ENCODE measurements at regions not wholly inside any gene's neighbourhood (a gene's known extent, or its start where the extent isn't known, plus 50 kb on each side); places are given as distances from the start of the nearest gene placed in this dataset.
"Not testable (repeated sequence)": the region's sequence is repeated elsewhere in the genome, so short reads cannot be mapped to it uniquely, and the experiment has no call there.

DNA sequence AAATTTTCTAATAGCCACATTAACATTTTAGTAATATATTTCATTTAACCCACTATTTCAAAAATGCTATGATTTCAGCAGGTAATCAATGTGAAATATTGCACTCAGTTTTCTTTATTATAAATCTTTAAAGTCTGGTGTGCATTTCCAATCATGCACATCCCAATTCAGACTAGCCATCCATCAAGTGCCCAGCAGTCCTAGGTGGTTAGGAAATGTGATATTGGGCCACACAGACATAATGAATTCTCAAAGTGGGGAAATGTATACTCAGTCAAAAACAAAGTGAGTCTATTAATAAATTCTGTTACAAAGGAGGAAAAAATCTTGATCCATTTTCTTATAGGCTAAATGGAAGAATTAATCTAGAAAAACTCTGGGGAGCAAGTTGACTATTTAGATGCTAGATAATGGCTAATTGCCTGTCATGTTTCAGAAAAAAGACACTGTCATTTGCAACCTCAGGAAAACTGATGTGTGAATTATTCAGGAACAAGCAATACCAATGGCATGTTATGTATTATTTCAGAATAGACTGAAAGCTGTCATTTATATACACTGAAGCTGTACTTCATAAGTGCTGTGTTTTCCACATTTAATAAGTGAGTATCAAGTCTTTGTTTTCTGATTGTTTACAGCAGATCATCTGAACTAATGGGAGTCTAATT lies 629.1 kb upstream of the ADARB2 start:
- no peak for ATAC-seq
- POLR2A ChIA-PET = no interaction called here
- no peak for DNase-seq
- CTCF ChIA-PET = no interaction called here
- intact Hi-C loops (cut with DNase I, micrococcal nuclease) = no loop called here
- Mint-ChIP-seq H3K27me3 (peaks cover 6% of the 10 kb centered on the region), H3K36me3 (ENCODE audit: low read depth) (no peaks in the 10 kb centered on the region), H3K4me3 (no peak overlapping the region), H3K27ac (no peak overlapping the region), H3K9me3 (ENCODE audit: low read depth) (peaks cover 9% of the 10 kb centered on the region), H3K4me1 (no peaks in the 10 kb centered on the region)

DNA sequence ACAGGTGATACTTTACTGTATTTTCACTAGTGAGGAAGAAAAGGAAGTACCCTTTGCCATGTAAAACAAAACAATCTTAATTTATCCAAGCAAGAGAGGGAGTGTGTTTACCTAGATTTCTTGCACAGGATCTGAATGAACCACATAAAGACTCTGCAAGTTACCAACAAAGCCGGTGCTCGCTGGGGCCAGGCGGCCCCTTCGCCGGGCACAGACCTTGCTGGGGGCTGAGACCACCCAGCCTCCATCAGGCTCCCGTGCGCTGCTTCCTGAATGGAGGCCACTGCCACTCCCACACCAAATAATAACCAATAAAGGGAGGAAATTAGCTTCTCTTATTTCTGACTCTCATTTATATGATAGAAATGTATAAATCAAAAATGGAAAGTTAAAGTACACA lies 625.0 kb upstream of the ADARB2 start:
- DNase-seq = no peak
- H3K36me3 Mint-ChIP-seq (ENCODE audit: low read depth) = no peaks in the 10 kb centered on the region
- ATAC-seq = no peak
- no peak overlapping the region for H3K4me3 Mint-ChIP-seq
- peaks cover 3% of the 10 kb centered on the region for H3K27me3 Mint-ChIP-seq
- H3K4me1 Mint-ChIP-seq = no peaks in the 10 kb centered on the region
- no peaks in the 10 kb centered on the region for H3K9me3 Mint-ChIP-seq (ENCODE audit: low read depth)
- POLR2A ChIA-PET = no interaction called here
- intact Hi-C loops (cut with DNase I, micrococcal nuclease) = no loop called here
- H3K27ac Mint-ChIP-seq = no peak overlapping the region
- CTCF ChIA-PET = no interaction called here

DNA sequence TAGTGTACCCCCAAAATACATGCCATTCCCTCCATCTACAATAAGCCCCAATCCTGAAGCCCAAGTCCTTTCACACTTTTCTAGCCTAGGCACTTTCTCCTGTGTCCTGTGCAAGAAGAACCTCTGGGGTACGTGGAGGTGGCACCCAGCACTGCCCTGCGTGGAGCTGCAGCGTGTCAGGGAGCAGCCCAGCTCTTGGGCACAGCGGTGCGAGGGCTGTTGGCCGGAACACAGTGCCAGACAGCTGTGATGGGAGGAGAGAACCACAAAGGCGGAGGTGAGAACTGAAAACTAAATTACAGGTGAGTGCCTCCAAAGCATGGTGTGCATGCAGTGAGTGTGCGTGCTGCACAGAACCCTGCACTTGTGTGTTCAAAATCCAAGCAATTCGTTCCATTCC lies 621.3 kb upstream of the ADARB2 start:
- intact Hi-C loops (cut with DNase I, micrococcal nuclease) = no loop called here
- POLR2A ChIA-PET = no interaction called here
- no peak for ATAC-seq
- H3K27me3 Mint-ChIP-seq = peaks cover 9% of the 10 kb centered on the region
- no peaks in the 10 kb centered on the region for H3K36me3 Mint-ChIP-seq (ENCODE audit: low read depth)
- H3K9me3 Mint-ChIP-seq (ENCODE audit: low read depth) = no peaks in the 10 kb centered on the region
- no peaks in the 10 kb centered on the region for H3K4me1 Mint-ChIP-seq
- DNase-seq = no peak
- no peak overlapping the region for H3K4me3 Mint-ChIP-seq
- no peak overlapping the region for H3K27ac Mint-ChIP-seq
- CTCF ChIA-PET = no interaction called here

DNA sequence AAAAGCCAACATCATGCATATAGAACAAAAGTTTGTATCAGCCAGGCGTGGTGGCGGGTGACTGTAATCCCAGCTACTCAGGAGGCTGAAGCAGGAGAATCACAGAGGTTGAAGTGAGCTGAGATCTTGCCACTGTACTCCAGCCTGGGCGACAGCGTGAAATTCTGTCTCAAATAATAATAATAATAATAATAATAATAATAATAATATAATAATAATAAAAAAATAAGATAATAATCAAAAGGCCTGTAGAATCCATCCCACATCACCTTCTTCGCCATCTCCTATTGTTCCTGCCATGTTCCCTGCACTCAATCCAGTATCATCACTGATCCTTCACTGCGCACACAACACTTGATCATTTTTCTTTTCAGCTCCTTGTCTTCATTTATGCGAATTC lies 619.3 kb upstream of the ADARB2 start:
- no peaks in the 10 kb centered on the region for H3K4me1 Mint-ChIP-seq
- H3K36me3 Mint-ChIP-seq (ENCODE audit: low read depth) = no peaks in the 10 kb centered on the region
- intact Hi-C loops (cut with DNase I, micrococcal nuclease) = no loop called here
- no peak overlapping the region for H3K27ac Mint-ChIP-seq
- CTCF ChIA-PET = no interaction called here
- peaks cover 9% of the 10 kb centered on the region for H3K27me3 Mint-ChIP-seq
- no peaks in the 10 kb centered on the region for H3K9me3 Mint-ChIP-seq (ENCODE audit: low read depth)
- ATAC-seq = no peak
- POLR2A ChIA-PET = no interaction called here
- no peak for DNase-seq
- H3K4me3 Mint-ChIP-seq = no peak overlapping the region

DNA sequence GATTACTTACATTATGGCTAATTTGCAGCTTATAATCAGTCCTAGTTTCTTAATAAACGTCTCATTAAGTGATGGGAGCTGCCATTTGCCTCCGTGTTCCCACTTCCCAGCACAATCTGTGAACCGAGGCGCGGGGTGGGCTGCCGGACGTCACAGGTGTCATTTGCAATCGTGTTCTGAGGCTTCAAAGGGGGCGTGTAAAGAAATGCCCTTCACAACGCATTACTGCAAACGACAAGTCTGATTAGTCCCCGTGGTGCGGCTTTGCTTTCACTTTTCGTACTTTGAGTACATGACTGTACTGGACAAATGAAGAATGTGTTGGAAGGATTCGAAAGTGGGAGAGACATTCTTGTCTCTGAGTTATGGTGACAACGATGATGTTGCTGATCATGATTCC lies 614.2 kb upstream of the ADARB2 start:
- Mint-ChIP-seq H3K4me1 (no peaks in the 10 kb centered on the region), H3K36me3 (ENCODE audit: low read depth) (no peaks in the 10 kb centered on the region), H3K27ac (no peak overlapping the region), H3K27me3 (peaks cover 9% of the 10 kb centered on the region), H3K9me3 (ENCODE audit: low read depth) (no peaks in the 10 kb centered on the region), H3K4me3 (no peak overlapping the region)
- ChIA-PET CTCF (interaction anchor here (1.0 kb wide), 1 partner anchor 12 kb away, joined by 3 read pairs; no protein-coding TSS in a partner anchor), POLR2A (no interaction called here)
- DNase-seq (no peak), ATAC-seq (no peak)
- intact Hi-C loops (cut with DNase I, micrococcal nuclease) = no loop called here

DNA sequence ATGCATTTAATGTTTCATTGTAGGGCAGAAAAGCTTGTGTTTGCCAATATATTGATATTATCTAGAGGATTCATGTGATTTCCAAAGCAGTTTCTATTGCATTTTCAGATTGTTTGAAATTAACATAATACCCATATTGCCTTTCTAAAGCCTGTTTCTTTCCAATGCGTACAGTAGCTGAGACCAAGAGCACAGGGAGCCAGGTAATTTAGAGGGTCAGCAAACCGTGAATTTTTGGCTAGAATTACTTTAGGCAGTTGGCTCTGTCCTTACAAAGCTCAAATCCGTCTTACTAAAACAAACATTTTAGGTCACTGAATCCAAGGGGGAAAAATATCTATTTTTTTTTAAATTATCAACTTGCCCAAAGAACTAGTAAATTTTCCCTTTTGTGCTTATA lies 604.9 kb upstream of the ADARB2 start:
- H3K4me3 Mint-ChIP-seq = no peak overlapping the region
- DNase-seq (no peak), ATAC-seq (no peak)
- no peaks in the 10 kb centered on the region for H3K4me1 Mint-ChIP-seq
- H3K36me3 Mint-ChIP-seq (ENCODE audit: low read depth) = no peaks in the 10 kb centered on the region
- ChIA-PET CTCF (interaction anchor here (0.6 kb wide), 1 partner anchor 482 kb away, joined by 3 read pairs; no protein-coding TSS in a partner anchor), POLR2A (no interaction called here)
- intact Hi-C loops (cut with DNase I, micrococcal nuclease) = no loop called here
- H3K9me3 Mint-ChIP-seq (ENCODE audit: low read depth) = no peaks in the 10 kb centered on the region
- peaks cover 5% of the 10 kb centered on the region for H3K27me3 Mint-ChIP-seq
- no peak overlapping the region for H3K27ac Mint-ChIP-seq

DNA sequence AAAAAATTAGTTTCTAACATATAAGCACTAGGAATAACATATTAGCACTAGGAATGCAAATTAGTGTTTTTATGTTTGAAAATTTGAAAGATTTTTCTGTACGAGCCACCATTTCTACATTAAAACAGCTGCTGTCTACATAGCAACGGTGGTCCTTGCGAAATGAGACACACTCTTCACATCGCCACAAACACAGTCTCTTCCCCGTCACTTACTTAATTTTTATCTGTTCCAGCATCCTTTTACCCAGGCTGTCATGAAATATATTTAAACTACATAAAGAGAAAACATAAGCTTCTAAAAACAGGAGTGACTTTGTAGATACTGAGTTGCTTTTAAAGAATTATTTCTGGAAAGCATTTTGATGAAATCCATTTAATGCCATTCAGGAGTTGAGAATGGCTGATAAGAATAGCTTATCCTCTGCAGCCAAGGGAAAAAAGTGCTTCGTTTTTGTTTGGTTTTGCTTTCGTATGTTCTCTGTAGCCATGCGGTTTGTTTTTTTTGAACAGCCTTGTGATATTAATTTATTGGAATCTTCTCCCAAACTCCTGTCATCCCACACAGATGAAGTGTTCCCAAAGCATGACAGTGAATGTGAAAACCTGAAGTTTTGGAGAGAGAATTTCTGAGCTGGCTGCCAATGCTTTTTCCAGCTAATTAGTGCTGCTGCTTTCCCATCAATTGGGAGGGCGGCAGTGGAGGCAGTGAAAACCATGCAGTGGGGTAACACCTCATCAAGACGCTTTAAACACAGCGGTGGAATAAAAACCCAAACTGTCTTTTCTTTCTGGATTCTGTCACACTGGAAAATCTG lies 603.7 kb upstream of the ADARB2 start:
- no peaks in the 10 kb centered on the region for H3K4me1 Mint-ChIP-seq
- H3K4me3 Mint-ChIP-seq = no peak overlapping the region
- DNase-seq (no peak), ATAC-seq (no peak)
- peaks cover 2% of the 10 kb centered on the region for H3K27me3 Mint-ChIP-seq
- intact Hi-C loops (cut with DNase I, micrococcal nuclease) = no loop called here
- no peaks in the 10 kb centered on the region for H3K9me3 Mint-ChIP-seq (ENCODE audit: low read depth)
- H3K36me3 Mint-ChIP-seq (ENCODE audit: low read depth) = no peaks in the 10 kb centered on the region
- no peak overlapping the region for H3K27ac Mint-ChIP-seq
- ChIA-PET POLR2A (no interaction called here), CTCF (no interaction called here)

DNA sequence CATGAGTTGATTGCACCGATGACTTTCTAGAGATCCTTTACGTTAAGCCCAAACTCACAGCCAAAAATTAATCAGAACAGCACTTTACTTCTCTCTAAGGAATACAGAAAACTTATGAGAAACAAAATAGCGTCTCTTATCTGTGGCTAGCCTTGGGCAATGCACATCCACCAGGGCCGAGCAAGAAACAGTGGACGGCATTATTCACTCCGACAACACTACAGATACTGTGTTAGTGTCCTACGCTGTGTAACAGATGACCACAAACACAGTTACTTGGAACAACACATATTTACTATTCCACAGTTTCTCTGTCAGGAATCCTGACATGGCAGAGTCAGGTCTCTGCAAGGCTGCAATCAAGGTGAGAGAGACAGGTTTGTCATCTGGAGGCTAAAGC lies 598.3 kb upstream of the ADARB2 start:
- no peaks in the 10 kb centered on the region for H3K27me3 Mint-ChIP-seq
- intact Hi-C loops (cut with DNase I, micrococcal nuclease) = no loop called here
- CTCF ChIA-PET = interaction anchor here (0.6 to 0.8 kb wide), 2 partner anchors 20 to 591 kb away, joined by 3 to 4 read pairs; no protein-coding TSS in a partner anchor
- ATAC-seq (no peak), DNase-seq (no peak)
- no peaks in the 10 kb centered on the region for H3K36me3 Mint-ChIP-seq (ENCODE audit: low read depth)
- POLR2A ChIA-PET = no interaction called here
- no peak overlapping the region for H3K27ac Mint-ChIP-seq
- no peak overlapping the region for H3K4me3 Mint-ChIP-seq
- H3K4me1 Mint-ChIP-seq = no peaks in the 10 kb centered on the region
- no peaks in the 10 kb centered on the region for H3K9me3 Mint-ChIP-seq (ENCODE audit: low read depth)

DNA sequence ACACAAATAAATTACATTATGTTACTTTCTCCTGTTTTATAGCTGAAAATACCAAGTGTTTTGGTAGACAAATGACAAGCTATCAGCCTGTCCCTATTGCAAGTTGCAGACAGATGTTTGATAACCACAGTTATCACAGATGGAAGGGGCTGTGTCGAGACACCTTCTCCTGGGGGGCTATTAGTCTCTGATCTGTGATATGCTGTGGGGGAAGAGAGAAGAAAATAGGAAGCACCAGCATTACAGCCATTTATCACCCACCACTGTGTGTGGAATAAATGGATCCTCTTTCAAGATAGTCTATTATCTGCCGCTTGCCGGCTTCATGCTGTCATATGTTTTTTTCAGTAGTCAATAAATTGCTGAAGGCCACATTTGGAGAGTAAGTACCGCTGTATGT lies 597.2 kb upstream of the ADARB2 start:
- Mint-ChIP-seq H3K27ac (no peak overlapping the region), H3K4me1 (no peaks in the 10 kb centered on the region), H3K4me3 (no peak overlapping the region), H3K27me3 (no peaks in the 10 kb centered on the region), H3K9me3 (ENCODE audit: low read depth) (no peaks in the 10 kb centered on the region), H3K36me3 (ENCODE audit: low read depth) (no peaks in the 10 kb centered on the region)
- CTCF ChIA-PET = no interaction called here
- POLR2A ChIA-PET = no interaction called here
- intact Hi-C loops (cut with DNase I, micrococcal nuclease) = no loop called here
- ATAC-seq (no peak), DNase-seq (no peak)

DNA sequence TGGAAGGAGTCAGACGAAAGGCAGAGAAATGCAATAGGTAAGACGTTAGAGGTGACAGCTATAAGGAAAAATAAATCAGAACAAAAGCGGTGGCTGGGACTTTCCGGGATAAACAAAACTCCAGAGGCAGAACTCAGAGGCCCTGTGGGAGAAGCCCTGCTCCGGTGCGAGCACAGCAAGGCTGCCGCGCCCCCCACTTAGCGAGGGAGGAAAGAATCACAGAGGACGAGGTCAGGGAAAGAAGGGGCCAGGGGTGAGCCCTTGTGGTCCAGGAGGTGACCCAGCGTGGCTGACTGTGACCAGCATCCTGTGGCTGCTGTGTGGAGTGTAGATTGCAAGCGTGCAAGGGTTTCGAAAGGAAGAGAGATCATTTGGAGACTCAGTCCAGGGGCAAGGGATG lies 591.8 kb upstream of the ADARB2 start:
- ChIA-PET POLR2A (no interaction called here), CTCF (no interaction called here)
- no peaks in the 10 kb centered on the region for H3K4me1 Mint-ChIP-seq
- no peaks in the 10 kb centered on the region for H3K27me3 Mint-ChIP-seq
- H3K27ac Mint-ChIP-seq = no peak overlapping the region
- intact Hi-C loops (cut with DNase I, micrococcal nuclease) = no loop called here
- no peak for DNase-seq
- ATAC-seq = no peak
- H3K36me3 Mint-ChIP-seq (ENCODE audit: low read depth) = no peaks in the 10 kb centered on the region
- H3K4me3 Mint-ChIP-seq = no peak overlapping the region
- H3K9me3 Mint-ChIP-seq (ENCODE audit: low read depth) = no peaks in the 10 kb centered on the region

DNA sequence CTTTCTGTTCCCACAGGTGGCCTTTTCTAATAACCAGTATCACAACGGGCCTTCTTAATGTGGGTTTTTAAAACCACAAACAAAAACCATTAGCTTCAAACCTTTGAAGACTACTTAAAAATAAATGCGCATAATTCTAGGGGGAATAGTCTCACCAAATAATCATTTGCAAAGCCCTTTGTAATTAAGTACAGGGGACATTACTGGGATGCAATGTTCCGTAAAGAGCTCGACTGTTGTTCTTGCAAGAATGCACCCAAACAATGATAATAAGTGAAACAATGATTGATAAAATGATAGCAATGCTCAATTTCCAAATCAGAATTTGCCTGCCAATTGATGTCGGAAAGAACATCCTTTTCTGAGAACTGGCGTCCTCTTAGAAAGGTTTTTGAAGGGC lies 589.1 kb upstream of the ADARB2 start:
- intact Hi-C loops (cut with DNase I, micrococcal nuclease) = no loop called here
- POLR2A ChIA-PET = no interaction called here
- H3K27ac Mint-ChIP-seq = no peak overlapping the region

DNA sequence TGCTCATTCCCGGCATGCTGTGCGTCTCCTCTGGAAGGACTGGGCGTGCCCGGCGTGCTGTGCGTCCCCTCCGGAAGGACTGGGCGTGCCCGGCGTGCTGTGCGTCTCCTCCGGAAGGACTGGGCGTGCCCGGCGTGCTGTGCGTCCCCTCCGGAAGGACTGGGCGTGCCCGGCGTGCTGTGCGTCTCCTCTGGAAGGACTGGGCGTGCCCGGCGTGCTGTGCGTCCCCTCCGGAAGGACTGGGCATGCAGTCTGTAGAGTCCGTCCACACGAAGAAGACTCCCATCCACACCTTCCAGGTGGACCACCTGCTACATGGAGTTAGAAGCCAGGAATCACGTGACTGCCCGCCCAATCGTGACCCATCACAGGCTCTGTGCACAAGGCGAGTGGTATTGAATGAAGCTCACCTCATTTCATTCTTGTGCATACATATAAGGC lies 577.7 kb upstream of the ADARB2 start:
- H3K36me3 Mint-ChIP-seq (ENCODE audit: low read depth); H3K27ac Mint-ChIP-seq; intact Hi-C loops (cut with DNase I, micrococcal nuclease); CTCF ChIA-PET; H3K4me3 Mint-ChIP-seq; H3K9me3 Mint-ChIP-seq (ENCODE audit: low read depth); DNase-seq; H3K27me3 Mint-ChIP-seq; ATAC-seq; H3K4me1 Mint-ChIP-seq; POLR2A ChIA-PET: not testable (repeated sequence)

More for the DNA sequence above, 589.1 kb upstream of the ADARB2 start:
- no peak for DNase-seq
- Mint-ChIP-seq H3K4me3 (no peak overlapping the region), H3K36me3 (ENCODE audit: low read depth) (no peaks in the 10 kb centered on the region), H3K27me3 (no peaks in the 10 kb centered on the region), H3K9me3 (ENCODE audit: low read depth) (no peaks in the 10 kb centered on the region), H3K4me1 (no peaks in the 10 kb centered on the region)
- CTCF ChIA-PET = no interaction called here
- no peak for ATAC-seq
